HG02610 (cell line): ENCODE measurements at regions not wholly inside any gene's neighbourhood (a gene's known extent, or its start where the extent isn't known, plus 50 kb on each side); places are given as distances from the start of the nearest gene placed in this dataset.

Source experiments
- ATAC-seq: cut with Tn5 transposase; IDR thresholded peaks from one replicate; pipeline ENCODE4 v1.9.1; 2021; ENCODE audit warnings: mild to moderate bottlenecking, moderate library complexity; ENCODE audit not compliant: unreplicated experiment

DNA sequence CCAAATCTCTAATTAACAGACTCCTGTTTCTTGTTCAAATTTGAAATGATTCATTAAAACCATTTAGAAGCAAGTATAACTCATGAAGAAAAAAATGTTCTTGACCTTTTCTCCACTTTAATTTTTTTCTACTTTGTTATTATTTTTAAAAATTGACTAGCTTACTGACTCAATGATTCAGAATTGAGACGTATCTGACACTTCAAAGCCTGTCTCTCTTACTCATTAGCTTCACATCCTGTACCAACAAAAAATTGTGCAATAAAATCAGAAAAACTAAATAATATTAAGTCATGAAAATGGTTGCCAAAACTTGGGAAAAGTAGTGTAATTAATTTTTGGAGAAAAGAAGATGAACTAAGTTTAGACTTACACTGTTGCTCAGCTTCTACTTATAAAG lies 331.2 kb downstream of the SLC16A7 start:
- no peak for ATAC-seq

DNA sequence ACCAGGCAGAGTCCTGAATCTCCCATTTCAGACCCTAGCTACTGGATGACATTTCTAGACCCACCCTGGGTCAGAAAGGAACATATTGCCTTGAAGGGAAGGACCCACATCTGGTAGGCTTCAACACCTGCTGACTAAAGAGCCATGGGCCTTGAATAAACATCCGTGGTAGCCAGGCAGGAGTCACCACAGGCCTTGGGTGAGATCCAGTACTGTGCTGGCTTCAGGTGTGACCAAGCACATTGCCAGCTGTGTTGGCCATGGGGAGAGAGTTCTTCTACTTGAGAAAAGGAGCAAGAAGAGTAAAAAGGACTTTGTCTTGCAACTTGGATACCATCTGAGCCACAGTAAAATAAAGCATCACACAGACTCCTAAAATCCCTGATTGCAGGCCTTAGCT lies 332.6 kb downstream of the SLC16A7 start:
- no peak for ATAC-seq

DNA sequence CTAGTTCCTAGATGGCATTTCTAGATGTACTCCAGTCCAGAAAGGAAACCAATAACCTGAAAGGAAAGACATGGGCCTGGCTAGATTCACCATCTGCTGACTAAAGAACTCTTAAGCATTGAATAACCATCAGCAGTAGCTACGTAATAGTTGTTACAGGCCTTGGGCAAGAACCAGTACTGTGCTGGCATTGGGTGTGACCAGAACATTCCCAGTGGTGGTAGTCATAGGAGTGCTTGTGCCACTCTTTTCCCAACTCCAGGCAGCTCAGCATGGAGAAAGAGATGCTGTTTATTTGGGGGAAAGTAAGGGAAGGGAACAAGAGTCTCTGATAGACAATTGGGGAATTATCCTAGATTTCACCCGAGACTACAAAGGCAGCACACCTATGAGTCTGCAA lies 333.3 kb downstream of the SLC16A7 start:
- no peak for ATAC-seq

DNA sequence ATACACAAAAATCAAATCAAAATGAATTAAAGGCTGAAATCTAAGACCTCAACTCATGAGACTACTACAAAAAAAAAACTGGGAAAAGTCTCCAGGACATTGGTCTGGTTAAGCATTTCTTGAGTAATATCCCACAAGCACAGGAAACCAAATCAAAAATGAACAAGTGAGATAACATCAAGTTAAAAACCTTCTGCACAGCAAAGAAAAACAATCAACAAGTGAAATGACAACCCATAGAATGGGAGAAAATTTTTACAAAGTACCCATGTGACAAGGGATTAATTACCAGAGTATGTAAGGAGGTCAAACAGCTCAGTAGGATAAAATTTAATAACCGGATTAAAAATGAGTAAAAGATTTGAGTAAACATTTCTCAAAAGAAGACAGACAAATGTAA lies 338.7 kb downstream of the SLC16A7 start:
- no peak for ATAC-seq

DNA sequence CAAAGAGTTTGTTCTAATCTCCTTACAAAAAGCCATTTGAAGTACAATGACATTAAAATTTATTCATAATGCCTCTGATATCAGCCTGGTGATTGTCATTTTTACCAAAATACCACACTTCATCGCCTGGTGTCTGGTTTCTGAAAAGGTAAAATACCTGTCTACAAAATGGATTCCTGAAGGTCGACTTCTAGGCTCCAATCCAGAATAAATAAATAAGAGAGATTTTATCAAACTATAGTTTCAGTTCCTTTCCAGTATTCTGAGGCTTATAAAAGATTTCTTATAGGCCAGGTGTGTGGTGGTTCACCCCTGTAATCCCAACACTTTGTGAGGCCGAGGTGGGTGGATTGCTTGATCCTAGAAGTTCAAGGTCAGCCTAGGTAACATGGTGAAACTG lies 340.7 kb downstream of the SLC16A7 start:
- ATAC-seq = no peak

DNA sequence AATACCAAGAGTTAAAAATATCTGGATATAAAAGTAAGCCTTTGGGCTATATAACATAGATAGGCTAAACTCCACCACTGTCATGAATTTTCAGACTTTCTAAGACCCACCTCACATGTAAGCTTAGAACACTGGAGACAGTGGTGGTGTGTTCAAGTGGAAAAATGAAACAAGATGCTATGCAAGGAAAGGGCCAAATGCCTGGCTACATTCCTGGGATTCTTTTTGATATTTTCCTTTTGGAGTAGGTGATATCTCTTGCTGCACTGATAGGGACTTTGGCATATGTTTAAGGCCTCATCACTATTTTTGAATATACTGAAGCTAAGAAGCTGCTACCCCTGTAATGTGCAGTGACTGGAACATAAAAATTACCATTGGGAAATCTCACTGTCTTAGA lies 341.3 kb downstream of the SLC16A7 start:
- no peak for ATAC-seq

DNA sequence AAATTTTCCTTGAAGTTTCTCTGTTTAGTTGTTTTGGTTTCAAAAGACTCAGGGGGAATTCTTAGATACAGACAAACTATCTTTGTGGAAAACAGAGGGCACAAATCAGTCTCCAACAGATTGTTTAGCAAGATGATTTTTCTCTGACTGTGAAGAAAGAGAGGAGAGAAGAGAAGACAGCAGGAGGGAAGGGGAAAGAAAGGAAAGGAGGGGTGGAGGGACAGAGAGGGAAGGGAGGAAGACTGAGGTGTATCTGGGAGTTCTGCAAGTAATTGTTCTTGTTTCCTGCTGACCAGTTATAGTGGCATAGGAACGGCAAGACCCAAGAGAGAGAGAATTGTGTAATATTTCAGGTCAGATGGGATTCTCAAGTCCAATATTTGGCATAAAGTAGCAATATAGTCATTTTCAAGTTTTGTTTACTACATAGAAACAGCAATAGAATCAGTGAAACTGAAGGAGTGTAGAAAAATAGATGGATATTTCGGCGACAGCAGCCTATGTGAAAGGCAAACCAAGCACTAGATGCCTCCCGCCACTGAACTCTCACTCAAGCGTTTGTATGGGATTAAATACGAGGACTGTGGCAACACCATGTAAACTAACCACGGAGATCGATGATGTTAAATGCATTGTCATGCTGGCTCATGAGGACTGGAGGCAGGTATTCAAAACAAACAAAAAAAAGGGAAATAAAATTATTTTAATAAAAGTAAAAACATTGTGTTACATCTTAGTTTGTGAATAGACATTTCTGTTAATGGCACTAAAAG lies 342.5 kb downstream of the SLC16A7 start:
- no peak for ATAC-seq

DNA sequence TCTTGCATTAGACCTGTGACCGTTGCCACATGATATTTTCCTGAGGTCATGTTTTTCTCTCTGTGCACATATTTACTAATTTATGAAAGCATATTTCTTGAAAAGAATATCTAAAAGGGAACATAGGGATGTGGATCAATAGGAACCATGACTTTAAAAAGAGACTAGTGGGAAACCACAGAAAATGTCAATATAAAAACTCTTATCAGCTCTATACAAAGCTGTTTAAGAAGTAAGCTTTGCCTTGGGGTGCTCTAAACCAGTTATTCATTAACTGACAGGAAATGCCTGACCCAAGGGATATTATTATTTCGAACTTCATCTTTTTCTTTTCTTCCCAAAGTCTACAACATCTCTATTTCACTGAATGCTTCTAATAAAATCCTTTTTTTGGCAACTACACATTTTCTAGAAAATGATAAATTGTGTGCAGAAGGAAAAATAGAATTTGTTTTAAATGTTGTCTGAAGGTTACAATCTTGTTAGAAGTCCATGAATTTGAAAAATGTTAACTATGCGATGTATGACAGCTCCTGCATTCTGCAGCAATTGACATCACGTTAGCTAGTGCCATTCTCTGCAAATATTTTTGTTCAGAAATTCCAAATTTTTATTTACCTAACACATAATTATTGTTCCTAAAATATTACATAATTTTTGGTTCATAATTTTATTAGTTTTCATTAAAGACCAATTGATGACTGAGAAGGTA lies 345.0 kb downstream of the SLC16A7 start:
- no peak for ATAC-seq

DNA sequence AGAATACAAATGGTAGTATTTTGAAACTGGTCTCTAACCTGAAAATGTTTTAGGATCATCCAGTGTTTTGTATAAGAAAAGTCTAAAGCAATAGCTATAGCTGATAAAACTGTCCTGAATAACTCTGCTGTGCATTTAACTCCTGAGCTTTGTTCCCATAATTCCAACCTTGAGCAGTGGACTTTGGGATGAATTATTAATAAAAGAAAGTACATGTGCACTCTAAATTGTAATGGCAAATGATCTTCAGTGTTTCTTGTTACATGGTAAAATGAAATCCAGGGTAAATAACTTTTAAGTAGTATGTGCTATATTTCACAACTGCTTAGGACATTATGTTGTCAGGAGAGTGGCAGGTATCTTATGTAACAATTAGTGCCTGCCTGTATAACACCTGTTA lies 345.6 kb downstream of the SLC16A7 start:
- no peak for ATAC-seq

DNA sequence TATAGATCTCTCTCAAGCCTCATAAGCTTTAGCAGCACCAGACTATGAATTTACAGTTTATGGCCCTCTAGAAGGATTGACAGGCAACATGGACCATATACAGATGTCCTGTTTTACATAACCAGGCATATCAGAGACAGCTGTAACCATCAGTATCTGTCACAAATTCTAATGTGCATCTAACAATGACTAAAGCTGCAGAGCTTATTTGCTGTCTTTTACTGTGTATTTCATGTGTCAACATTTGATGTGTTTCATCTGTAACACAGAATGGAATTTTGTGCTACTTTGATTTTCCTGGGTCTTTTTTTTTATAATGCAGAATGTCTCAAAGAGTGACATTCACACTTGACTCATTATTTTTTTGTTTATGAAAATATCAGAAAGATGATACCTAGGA lies 348.3 kb downstream of the SLC16A7 start:
- ATAC-seq = no peak

DNA sequence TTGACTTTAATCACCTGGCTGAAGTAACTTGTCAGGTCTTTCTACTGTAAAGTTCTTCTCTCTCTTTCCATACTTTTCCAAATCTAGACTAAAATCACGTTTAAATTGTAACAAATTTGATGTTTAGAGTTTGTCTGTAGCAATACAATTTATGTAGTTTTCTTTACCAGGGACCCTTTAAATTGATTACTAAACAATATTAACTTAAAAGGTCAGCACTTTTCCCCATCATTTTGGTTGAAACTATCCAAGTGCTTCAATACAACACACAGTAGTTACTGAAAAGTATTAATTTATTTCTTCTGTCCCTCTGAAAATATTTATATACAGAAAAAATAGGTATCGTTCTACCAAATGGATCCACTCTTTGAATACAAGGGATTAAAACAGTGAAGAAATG lies 350.8 kb downstream of the SLC16A7 start:
- ATAC-seq = no peak

DNA sequence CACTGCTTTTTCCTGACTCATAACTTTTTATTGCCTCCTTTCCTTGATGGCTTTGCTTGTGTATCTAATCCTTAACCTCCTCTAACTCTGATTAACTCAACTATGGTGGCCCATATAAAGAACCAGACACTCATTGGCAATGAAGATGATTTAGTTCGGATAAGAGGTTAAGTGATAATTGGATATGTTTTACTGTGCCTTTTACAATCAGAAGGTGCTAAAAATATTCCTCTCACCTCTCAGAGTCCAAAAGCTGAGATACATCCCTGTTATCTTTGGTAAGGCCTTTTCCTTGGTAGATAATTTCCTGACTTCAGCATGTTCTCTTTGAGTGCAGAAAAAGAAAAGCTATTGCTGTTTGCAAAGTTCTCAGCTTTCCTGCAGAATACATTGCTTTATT lies 367.7 kb downstream of the SLC16A7 start:
- ATAC-seq = no peak

DNA sequence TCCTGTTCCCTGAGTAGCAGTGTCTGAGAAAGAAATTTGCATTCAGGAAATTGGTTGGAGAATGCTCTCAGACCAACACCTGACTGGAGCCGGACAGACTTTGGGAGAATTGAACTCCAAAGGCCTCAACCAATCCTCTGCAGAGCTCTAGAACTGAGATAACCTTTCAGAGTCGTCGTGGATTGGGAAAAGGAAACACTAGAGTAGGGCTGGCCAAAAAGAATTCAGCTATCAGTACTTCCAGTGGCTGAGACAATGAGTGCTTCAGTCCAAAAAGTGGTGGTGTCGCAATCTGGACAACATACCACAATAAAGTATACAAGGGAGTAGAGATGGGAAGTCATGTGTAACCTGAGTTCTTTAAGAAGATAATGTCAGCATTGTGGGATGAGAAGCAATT lies 377.1 kb downstream of the SLC16A7 start:
- ATAC-seq = no peak

DNA sequence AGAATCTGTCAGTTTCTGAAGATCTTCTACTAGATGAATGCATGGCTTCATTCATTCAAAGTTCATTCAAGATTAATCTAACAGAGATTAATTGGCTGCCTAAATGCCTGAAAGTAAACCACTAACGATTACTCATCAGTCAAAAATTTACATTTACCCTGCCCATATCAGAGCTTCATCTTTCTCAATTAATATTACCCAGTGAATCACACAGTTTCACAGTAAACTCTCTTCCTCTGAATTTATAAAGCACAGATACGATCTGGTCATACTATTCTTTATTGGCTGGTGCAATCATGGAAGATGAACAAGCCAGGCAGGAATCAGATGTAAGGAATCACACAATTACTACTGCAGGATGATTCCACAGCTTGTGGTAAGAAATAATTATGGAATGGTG lies 377.7 kb downstream of the SLC16A7 start:
- no peak for ATAC-seq

DNA sequence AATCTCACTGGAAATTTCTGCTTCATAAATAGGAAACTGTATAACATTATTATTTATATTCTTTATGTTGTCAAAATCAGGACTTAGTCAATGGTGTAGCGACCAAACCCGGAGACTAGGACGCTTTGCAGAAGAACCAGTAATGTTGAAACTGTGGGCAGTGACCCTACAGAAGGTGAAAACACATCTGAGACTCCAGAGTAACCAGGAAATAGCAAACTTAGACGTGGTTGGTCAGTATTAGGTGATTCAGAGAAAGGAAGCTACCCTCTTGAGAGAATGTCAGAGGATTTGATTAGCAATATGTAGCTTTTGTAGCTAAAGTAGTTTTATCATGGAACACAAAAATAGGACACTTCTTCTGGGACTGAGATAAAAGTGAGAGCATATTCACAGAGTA lies 381.9 kb downstream of the SLC16A7 start:
- ATAC-seq = no peak

DNA sequence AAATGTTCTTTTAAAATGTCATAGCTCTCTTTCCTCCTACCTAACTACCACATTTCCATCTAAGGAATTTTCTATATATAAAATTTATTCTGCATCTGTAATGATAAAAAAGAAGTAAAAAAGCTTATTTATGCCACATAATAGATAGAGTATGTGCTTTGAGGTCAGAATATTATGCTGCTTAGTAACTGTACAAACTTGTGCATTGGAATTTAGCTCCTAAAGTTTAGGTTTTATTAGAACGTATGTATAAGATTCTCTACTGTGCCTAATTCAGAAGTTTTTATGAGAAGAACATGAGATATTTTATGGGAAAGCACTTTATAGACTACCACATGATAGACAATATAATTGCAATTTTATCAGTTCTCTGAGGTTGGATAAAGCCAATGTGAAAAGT lies 384.6 kb downstream of the SLC16A7 start:
- ATAC-seq = no peak

DNA sequence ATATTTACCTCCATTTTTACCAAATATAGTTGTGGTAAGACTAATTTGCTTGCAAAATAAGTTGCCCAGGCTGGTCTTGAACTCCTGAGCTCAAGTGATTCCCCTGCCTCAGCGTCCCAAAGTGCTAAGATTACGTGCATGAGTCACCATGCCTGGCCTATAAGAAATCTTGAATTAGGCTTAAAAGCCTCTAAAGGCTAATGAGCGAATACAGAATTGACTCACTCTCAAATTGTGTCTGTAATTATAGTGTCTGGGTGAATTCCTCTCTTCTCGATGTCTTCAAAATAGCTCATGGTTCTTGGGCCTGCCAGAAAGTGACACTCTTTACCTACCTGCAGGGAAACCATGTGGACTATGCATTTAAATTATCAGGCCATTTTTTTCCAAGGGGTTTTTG lies 403.5 kb downstream of the SLC16A7 start:
- ATAC-seq = no peak

DNA sequence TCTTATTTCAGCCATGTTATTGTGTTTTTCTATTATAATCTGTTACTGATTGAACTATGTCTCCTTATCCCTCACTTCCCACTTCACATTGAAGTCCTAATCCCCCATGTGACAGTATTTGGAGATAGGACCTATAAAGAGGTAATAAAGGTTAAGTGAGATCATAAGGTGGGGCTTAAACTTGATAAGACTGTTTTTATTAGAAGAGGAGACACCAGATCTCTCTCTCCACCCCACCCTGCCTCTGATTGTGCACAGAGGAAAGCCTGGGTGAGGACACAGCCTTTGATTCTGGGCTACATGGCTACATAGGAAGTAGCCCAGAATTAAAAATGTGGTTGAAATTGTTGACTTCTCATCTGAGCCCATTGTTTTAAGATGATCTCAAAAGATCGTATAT lies 414.7 kb downstream of the SLC16A7 start:
- no peak for ATAC-seq

DNA sequence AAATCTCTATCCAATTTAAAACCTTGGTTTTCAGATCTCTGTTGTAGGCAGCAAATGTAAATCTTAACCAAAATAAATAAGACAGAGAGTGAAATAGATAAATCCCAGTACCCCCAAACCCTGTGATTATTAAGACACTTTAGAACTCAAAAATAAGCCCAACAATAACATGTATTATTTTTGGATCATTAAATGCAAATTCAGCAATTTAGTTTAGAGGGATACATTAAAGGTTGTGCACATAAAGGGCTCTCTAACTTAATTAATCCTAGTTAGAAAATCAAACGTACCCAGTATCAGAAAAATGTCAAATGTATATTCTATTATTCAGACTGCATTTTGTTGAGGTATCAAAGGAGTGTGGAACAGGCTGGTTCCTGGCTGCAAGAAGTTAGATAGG lies 416.8 kb downstream of the SLC16A7 start:
- no peak for ATAC-seq

DNA sequence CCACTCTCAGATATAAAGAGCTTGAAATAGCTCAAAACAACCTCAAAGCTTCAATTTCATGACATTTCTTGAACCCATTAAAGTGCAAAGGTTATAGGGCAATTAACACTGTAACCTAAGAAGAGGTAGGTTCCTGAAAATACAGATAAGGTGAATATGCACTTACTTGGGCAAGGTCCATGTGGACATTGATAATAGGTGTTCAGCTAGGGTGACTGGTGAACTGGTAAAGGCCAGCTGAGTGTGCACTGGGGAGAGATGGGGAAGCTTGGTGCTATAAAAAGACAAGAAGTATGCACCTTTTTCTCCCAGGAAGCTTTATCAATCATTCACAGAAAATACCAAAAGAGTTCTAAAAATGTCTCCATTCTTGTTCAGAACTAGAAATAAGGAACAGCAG lies 418.6 kb downstream of the SLC16A7 start:
- no peak for ATAC-seq

DNA sequence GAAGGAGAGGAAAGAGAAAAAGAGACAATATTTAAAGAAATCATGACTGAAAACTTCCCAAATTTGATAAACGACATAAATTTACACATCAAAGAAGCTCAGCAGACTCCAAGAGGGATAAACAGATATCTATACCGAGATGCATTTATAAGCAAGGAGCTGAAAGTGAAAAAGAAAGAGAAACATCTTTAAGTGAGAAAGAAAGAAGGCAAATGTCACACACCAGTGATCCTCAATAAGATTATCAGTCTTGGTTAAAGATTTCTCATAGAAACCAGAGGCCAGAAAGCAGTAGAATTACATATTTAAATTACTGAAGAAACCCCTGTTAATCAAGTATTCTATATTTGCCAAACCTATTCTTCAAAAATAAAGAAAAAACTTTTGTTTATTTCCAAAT lies 424.2 kb downstream of the SLC16A7 start:
- no peak for ATAC-seq

DNA sequence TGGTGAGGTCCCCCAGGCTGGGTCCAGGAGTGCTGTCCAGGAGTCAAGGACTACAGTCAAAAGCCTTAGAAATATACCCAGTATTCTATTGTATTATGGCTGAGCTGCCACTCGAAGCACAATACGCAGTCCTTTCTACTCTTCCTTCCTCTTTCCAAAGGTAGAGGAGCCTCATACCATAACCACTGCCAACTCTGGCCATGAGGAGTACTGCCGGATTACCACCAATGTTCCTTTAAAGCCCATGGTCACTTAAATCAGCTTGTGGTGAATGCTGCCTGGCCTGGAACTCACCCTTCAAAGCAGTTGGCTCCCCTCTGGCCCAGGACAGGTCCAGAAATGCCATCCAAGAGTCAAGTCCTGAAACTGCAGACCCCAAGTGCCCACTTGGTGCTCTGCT lies 425.4 kb downstream of the SLC16A7 start:
- ATAC-seq = no peak

DNA sequence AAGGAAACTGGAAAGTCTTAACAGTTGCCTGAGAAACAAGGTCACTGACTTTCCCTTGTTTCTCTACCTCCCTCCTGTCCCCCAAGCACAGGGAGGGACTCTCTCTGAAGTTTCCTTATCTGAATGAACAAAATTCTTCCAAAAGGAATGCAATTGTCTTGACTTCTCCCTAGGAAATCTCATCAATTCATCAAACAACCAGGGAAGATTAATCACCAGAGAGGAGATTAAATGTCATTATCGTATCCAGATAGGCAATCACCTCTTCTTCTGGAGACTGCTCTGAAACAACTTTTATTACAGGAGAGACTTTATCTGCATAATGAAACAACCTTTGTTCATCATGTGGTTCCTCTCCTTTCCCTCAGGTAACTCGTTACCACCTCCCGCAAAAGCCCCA lies 431.4 kb downstream of the SLC16A7 start:
- ATAC-seq = no peak
